Forelimb muscle (tissue), 1 donor: ENCODE measurements at regions not wholly inside any gene's neighbourhood (a gene's known extent, or its start where the extent isn't known, plus 50 kb on each side); places are given as distances from the start of the nearest gene placed in this dataset.

ENCODE experiments used
- DNase-seq: peaks from one replicate; pipeline ENCODE4 v3.0.0-alpha.2; 2013; ENCODE audit warnings: low read depth

GRCh38 chr9:99326917-99327189 lies 104.8 kb downstream of the SEC61B start:
- no peak for DNase-seq

GRCh38 chr9:99327667-99328066 lies 105.6 kb downstream of the SEC61B start:
- no peak for DNase-seq

- no peak for DNase-seq
Measured at GRCh38 chr9:99335280-99335679, 113.2 kb downstream of the SEC61B start.

- no peak for DNase-seq
Measured at GRCh38 chr9:99336005-99336404, 113.9 kb downstream of the SEC61B start.

GRCh38 chr9:99336531-99336930 lies 114.4 kb downstream of the SEC61B start:
- DNase-seq, result no peak

- no peak for DNase-seq
Measured at GRCh38 chr9:99340281-99340680, 118.2 kb downstream of the SEC61B start.

GRCh38 chr9:99341686-99342085 lies 119.6 kb downstream of the SEC61B start:
- no peak for DNase-seq

GRCh38 chr9:99345451-99345850 lies 123.4 kb downstream of the SEC61B start:
- DNase-seq, result no peak

GRCh38 chr9:99345942-99346341 lies 123.9 kb downstream of the SEC61B start:
- no peak for DNase-seq

- no peak for DNase-seq
Measured at GRCh38 chr9:99347568-99347967, 125.5 kb downstream of the SEC61B start.

GRCh38 chr9:99348289-99348688 lies 126.2 kb downstream of the SEC61B start:
- no peak for DNase-seq

- no peak for DNase-seq
Measured at GRCh38 chr9:99349870-99350269, 127.8 kb downstream of the SEC61B start.

GRCh38 chr9:99350461-99350860 lies 128.4 kb downstream of the SEC61B start:
- DNase-seq, result no peak

- no peak for DNase-seq
Measured at GRCh38 chr9:99351647-99352046, 129.6 kb downstream of the SEC61B start.

- DNase-seq, result no peak
Measured at GRCh38 chr9:99352826-99353225, 130.7 kb downstream of the SEC61B start.

- no peak for DNase-seq
Measured at GRCh38 chr9:99353408-99353807, 131.3 kb downstream of the SEC61B start.

GRCh38 chr9:99354104-99354503 lies 132.0 kb downstream of the SEC61B start:
- DNase-seq, result no peak

GRCh38 chr9:99356512-99356971 lies 134.5 kb downstream of the SEC61B start:
- DNase-seq, result no peak

- no peak for DNase-seq
Measured at GRCh38 chr9:99357575-99357974, 135.5 kb downstream of the SEC61B start.

- DNase-seq, result no peak
Measured at GRCh38 chr9:99358668-99359067, 136.6 kb downstream of the SEC61B start.

GRCh38 chr9:99359336-99359735 lies 137.3 kb downstream of the SEC61B start:
- DNase-seq, result no peak

GRCh38 chr9:99360026-99360425 lies 137.9 kb downstream of the SEC61B start:
- DNase-seq, result no peak

- no peak for DNase-seq
Measured at GRCh38 chr9:99361817-99362216, 139.7 kb downstream of the SEC61B start.

GRCh38 chr9:99362321-99362720 lies 140.2 kb downstream of the SEC61B start:
- no peak for DNase-seq

- DNase-seq, result no peak
Measured at GRCh38 chr9:99363509-99363908, 141.4 kb downstream of the SEC61B start.
